SK-N-SH treated with all-trans-retinoic acid at 6 μM for 48 hours (cell line): ENCODE measurements at regions not wholly inside any gene's neighbourhood (a gene's known extent, or its start where the extent isn't known, plus 50 kb on each side); places are given as distances from the start of the nearest gene placed in this dataset.

Experiments
- ATAC-seq: fragments of 200-7000 bp; cut with Tn5 transposase; 3 replicates; pipeline ENCODE4 v1.9.1; 2020; ENCODE audit warnings: mild to moderate bottlenecking, moderate library complexity
- ARNTL ChIP-seq: fragments of 450-650 bp; formaldehyde crosslinking; IDR thresholded peaks from 2 replicates; pipeline ENCODE4 v1.5.0; 2020; ENCODE audit warnings: low read depth, mild to moderate bottlenecking, moderate library complexity, borderline replicate concordance
- BACH2 ChIP-seq: fragments of 250-450 bp; sonication (Bioruptor Pico); IDR thresholded peaks from 2 replicates; pipeline ENCODE4 v1.9.0; 2021; ENCODE audit warnings: mild to moderate bottlenecking, borderline replicate concordance
- CSDC2 ChIP-seq: fragments of 250-450 bp; sonication (Bioruptor Pico); IDR thresholded peaks from 2 replicates; pipeline ENCODE4 v1.5.0; 2020; ENCODE audit warnings: mild to moderate bottlenecking, moderate library complexity
- GLIS3 ChIP-seq: fragments of 250-450 bp; sonication (Bioruptor Pico); IDR thresholded peaks from 2 replicates; pipeline ENCODE4 v1.5.0; 2020; ENCODE audit warnings: mild to moderate bottlenecking, moderate library complexity
- ISL1 ChIP-seq: fragments of 250-450 bp; sonication (Bioruptor Pico); IDR thresholded peaks from 2 replicates; pipeline ENCODE4 v2.1.2; 2022; ENCODE audit warnings: mild to moderate bottlenecking, moderate library complexity
- PPARA ChIP-seq: fragments of 250-450 bp; sonication (Bioruptor Pico); IDR thresholded peaks from 2 replicates; pipeline ENCODE4 v1.5.0; 2020; ENCODE audit warnings: mild to moderate bottlenecking, borderline replicate concordance
- RARB ChIP-seq: fragments of 250-450 bp; sonication (Bioruptor Pico); IDR thresholded peaks from 2 replicates; pipeline ENCODE4 v1.8.0; 2021; ENCODE audit warnings: mild to moderate bottlenecking, moderate library complexity
- SNAI2 ChIP-seq: fragments of 250-450 bp; sonication (Bioruptor Pico); IDR thresholded peaks from 2 replicates; pipeline ENCODE4 v1.5.0; 2020; ENCODE audit warnings: mild to moderate bottlenecking, moderate library complexity
- TCF4 ChIP-seq: fragments of 250-450 bp; sonication (Bioruptor Pico); IDR thresholded peaks from 2 replicates; pipeline ENCODE4 v1.8.0; 2021; ENCODE audit warnings: mild to moderate bottlenecking, moderate library complexity, borderline replicate concordance
- TOX ChIP-seq: fragments of 250-450 bp; sonication (Bioruptor Pico); IDR thresholded peaks from 2 replicates; pipeline ENCODE4 v1.8.0; 2021; ENCODE audit warnings: mild to moderate bottlenecking, moderate library complexity, borderline replicate concordance
- ZC3H10 ChIP-seq: fragments of 250-450 bp; sonication (Bioruptor Pico); IDR thresholded peaks from 2 replicates; pipeline ENCODE4 v1.5.1; 2021; ENCODE audit warnings: mild to moderate bottlenecking, moderate library complexity
- ZFP3 ChIP-seq: fragments of 250-450 bp; sonication (Bioruptor Pico); IDR thresholded peaks from 2 replicates; pipeline ENCODE4 v1.5.0; 2020; ENCODE audit warnings: mild to moderate bottlenecking, moderate library complexity
- ZFP30 ChIP-seq: fragments of 450-650 bp; formaldehyde crosslinking; IDR thresholded peaks from 2 replicates; pipeline ENCODE4 v1.5.0; 2022; ENCODE audit warnings: mild to moderate bottlenecking, moderate library complexity
- ZNF565 ChIP-seq: fragments of 450-650 bp; formaldehyde crosslinking; conservative IDR thresholded peaks from 2 replicates; pipeline ENCODE4 v1.5.0; 2020; ENCODE audit warnings: low read depth, mild to moderate bottlenecking, moderate library complexity
- ZNF8 ChIP-seq: fragments of 450-650 bp; formaldehyde crosslinking; IDR thresholded peaks from 2 replicates; pipeline ENCODE4 v1.5.0; 2020; ENCODE audit warnings: mild to moderate bottlenecking, moderate library complexity
- TF ChIP-seq, protein P1 (sequence below): fragments of 250-450 bp; sonication (Bioruptor Pico); IDR thresholded peaks from 2 replicates; pipeline ENCODE4 v1.5.0; 2020; ENCODE audit warnings: mild to moderate bottlenecking, moderate library complexity
- TF ChIP-seq, protein P2 (sequence below): fragments of 250-450 bp; sonication (Bioruptor Pico); IDR thresholded peaks from 2 replicates; pipeline ENCODE4 v1.5.1; 2020; ENCODE audit warnings: low read depth, mild to moderate bottlenecking, moderate library complexity
- TF ChIP-seq, protein P3 (sequence below): fragments of 250-450 bp; sonication (Bioruptor Pico); IDR thresholded peaks from 2 replicates; pipeline ENCODE4 v1.5.1; 2021; ENCODE audit warnings: mild to moderate bottlenecking, moderate library complexity
- TF ChIP-seq, protein P4 (sequence below): fragments of 250-450 bp; sonication (Bioruptor Pico); IDR thresholded peaks from 2 replicates; pipeline ENCODE4 v1.8.0; 2020; ENCODE audit warnings: mild to moderate bottlenecking, moderate library complexity, borderline replicate concordance
- TF ChIP-seq, protein P5 (sequence below): fragments of 250-450 bp; sonication (Bioruptor Pico); IDR thresholded peaks from 2 replicates; pipeline ENCODE4 v1.8.0; 2021; ENCODE audit warnings: low read depth, mild to moderate bottlenecking, moderate library complexity, borderline replicate concordance

DNA sequence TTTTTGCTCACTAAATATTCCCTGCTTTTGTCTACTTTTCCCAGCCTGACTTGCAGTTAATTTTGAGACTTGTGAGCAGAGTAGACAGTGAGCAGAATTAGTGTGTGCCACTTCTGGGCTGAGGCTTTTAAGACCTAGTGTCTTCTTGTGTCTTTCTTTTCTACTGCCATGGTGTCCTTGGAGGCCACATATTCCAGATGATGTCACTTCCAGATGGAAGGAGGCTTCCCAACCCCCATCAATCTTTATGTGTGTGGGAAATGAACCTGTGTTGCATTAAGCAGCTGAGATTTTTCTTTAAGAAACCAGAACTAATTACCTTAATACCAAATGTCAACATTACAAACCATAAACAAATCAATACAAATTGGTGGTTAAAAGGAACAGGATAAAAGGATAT lies 774.7 kb upstream of the ROBO1 start (continued):
- TF ChIP-seq ARNTL (CRISPR knock-in tag), result no peak
- TF ChIP-seq, protein P1, sequence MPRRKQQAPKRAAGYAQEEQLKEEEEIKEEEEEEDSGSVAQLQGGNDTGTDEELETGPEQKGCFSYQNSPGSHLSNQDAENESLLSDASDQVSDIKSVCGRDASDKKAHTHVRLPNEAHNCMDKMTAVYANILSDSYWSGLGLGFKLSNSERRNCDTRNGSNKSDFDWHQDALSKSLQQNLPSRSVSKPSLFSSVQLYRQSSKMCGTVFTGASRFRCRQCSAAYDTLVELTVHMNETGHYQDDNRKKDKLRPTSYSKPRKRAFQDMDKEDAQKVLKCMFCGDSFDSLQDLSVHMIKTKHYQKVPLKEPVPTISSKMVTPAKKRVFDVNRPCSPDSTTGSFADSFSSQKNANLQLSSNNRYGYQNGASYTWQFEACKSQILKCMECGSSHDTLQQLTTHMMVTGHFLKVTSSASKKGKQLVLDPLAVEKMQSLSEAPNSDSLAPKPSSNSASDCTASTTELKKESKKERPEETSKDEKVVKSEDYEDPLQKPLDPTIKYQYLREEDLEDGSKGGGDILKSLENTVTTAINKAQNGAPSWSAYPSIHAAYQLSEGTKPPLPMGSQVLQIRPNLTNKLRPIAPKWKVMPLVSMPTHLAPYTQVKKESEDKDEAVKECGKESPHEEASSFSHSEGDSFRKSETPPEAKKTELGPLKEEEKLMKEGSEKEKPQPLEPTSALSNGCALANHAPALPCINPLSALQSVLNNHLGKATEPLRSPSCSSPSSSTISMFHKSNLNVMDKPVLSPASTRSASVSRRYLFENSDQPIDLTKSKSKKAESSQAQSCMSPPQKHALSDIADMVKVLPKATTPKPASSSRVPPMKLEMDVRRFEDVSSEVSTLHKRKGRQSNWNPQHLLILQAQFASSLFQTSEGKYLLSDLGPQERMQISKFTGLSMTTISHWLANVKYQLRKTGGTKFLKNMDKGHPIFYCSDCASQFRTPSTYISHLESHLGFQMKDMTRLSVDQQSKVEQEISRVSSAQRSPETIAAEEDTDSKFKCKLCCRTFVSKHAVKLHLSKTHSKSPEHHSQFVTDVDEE (CRISPR knock-in tag), result no peak

DNA sequence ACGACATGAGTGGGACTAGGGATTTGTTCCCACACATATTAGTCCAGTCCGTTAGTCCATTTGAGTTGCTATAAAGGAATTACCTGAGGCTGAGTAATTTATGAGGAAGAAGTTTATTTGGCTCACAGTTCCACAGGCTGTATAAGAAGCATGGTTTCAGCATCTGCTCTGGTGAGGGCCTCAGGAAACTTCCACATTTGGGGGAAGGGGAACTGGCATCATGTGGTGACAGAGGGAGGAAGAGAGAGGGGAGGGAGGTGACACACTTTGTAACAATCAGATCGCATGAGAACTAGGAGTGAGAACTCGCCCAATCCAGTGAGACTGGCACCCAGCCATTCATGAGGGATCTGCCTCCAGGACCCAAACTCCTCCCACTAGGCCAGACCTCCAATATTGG lies 769.9 kb upstream of the ROBO1 start:
- ATAC-seq, result no peak
- TF ChIP-seq, protein P2, sequence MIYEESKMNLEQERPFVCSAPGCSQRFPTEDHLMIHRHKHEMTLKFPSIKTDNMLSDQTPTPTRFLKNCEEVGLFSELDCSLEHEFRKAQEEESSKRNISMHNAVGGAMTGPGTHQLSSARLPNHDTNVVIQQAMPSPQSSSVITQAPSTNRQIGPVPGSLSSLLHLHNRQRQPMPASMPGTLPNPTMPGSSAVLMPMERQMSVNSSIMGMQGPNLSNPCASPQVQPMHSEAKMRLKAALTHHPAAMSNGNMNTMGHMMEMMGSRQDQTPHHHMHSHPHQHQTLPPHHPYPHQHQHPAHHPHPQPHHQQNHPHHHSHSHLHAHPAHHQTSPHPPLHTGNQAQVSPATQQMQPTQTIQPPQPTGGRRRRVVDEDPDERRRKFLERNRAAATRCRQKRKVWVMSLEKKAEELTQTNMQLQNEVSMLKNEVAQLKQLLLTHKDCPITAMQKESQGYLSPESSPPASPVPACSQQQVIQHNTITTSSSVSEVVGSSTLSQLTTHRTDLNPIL (CRISPR knock-in tag), result no peak
- TF ChIP-seq ZNF8 (CRISPR knock-in tag) (no peak), TCF4 (CRISPR knock-in tag) (no peak), ZFP3 (CRISPR knock-in tag) (no peak), ZC3H10 (CRISPR knock-in tag) (no peak), PPARA (CRISPR knock-in tag) (no peak), SNAI2 (CRISPR knock-in tag) (no peak), ZFP30 (CRISPR knock-in tag) (no peak), ISL1 (CRISPR knock-in tag) (no peak), ZNF565 (no peak), TOX (CRISPR knock-in tag) (no peak), BACH2 (CRISPR knock-in tag) (no peak), GLIS3 (CRISPR knock-in tag) (no peak), ARNTL (CRISPR knock-in tag) (no peak), CSDC2 (no peak), RARB (CRISPR knock-in tag) (no peak)
- TF ChIP-seq, protein P3, sequence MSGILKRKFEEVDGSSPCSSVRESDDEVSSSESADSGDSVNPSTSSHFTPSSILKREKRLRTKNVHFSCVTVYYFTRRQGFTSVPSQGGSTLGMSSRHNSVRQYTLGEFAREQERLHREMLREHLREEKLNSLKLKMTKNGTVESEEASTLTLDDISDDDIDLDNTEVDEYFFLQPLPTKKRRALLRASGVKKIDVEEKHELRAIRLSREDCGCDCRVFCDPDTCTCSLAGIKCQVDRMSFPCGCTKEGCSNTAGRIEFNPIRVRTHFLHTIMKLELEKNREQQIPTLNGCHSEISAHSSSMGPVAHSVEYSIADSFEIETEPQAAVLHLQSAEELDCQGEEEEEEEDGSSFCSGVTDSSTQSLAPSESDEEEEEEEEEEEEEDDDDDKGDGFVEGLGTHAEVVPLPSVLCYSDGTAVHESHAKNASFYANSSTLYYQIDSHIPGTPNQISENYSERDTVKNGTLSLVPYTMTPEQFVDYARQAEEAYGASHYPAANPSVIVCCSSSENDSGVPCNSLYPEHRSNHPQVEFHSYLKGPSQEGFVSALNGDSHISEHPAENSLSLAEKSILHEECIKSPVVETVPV (CRISPR knock-in tag), result no peak
- TF ChIP-seq, protein P4, sequence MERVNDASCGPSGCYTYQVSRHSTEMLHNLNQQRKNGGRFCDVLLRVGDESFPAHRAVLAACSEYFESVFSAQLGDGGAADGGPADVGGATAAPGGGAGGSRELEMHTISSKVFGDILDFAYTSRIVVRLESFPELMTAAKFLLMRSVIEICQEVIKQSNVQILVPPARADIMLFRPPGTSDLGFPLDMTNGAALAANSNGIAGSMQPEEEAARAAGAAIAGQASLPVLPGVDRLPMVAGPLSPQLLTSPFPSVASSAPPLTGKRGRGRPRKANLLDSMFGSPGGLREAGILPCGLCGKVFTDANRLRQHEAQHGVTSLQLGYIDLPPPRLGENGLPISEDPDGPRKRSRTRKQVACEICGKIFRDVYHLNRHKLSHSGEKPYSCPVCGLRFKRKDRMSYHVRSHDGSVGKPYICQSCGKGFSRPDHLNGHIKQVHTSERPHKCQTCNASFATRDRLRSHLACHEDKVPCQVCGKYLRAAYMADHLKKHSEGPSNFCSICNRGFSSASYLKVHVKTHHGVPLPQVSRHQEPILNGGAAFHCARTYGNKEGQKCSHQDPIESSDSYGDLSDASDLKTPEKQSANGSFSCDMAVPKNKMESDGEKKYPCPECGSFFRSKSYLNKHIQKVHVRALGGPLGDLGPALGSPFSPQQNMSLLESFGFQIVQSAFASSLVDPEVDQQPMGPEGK (CRISPR knock-in tag), result no peak
- TF ChIP-seq, protein P1 (CRISPR knock-in tag), result no peak
- TF ChIP-seq, protein P5, sequence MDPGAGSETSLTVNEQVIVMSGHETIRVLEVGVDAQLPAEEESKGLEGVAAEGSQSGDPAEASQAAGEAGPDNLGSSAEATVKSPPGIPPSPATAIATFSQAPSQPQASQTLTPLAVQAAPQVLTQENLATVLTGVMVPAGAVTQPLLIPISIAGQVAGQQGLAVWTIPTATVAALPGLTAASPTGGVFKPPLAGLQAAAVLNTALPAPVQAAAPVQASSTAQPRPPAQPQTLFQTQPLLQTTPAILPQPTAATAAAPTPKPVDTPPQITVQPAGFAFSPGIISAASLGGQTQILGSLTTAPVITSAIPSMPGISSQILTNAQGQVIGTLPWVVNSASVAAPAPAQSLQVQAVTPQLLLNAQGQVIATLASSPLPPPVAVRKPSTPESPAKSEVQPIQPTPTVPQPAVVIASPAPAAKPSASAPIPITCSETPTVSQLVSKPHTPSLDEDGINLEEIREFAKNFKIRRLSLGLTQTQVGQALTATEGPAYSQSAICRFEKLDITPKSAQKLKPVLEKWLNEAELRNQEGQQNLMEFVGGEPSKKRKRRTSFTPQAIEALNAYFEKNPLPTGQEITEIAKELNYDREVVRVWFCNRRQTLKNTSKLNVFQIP (CRISPR knock-in tag), result no peak
